ENCODE measurements at regions not wholly inside any gene's neighbourhood (a gene's known extent, or its start where the extent isn't known, plus 50 kb on each side); places are given as distances from the start of the nearest gene placed in this dataset.
"Not testable (repeated sequence)": the region's sequence is repeated elsewhere in the genome, so short reads cannot be mapped to it uniquely, and the experiment has no call there.

GRCh38 chr7:76895696-76896095 is 136.5 kb downstream of the SPDYE17 start:
- H3K9me3 ChIP-seq (ENCODE audit: control insufficient read depth, insufficient read depth, low read length); H3K36me3 ChIP-seq (ENCODE audit: insufficient read depth, low read length); H3K4me1 ChIP-seq (ENCODE audit: insufficient read depth, low read length); H3K9ac ChIP-seq (ENCODE audit: low read depth, low read length): not testable (repeated sequence)

DNA sequence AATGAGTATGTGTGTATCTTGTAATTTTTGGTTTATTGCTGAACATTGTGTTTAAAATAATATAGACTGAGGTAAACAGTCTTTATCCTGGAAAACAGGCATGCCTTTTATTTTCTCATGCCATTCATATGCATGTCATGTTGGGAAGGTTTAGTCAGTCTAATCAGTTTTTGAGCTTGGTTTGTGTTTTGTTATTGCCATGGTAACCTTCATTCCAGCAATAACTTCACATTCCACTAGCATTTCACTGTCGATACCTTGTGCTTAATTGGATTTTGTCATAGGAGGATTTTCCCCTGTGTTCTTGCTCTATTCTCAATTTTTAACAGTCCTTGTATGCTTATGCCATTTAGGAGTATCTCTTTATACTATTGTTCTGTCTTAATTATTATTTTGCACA is 140.4 kb downstream of the SPDYE17 start:
- not testable (repeated sequence) for H3K9ac ChIP-seq (ENCODE audit: low read depth, low read length); H3K9me3 ChIP-seq (ENCODE audit: control insufficient read depth, insufficient read depth, low read length); H3K36me3 ChIP-seq (ENCODE audit: insufficient read depth, low read length); H3K4me1 ChIP-seq (ENCODE audit: insufficient read depth, low read length)

- H3K9me3 ChIP-seq (ENCODE audit: control insufficient read depth, insufficient read depth, low read length); H3K9ac ChIP-seq (ENCODE audit: low read depth, low read length); H3K36me3 ChIP-seq (ENCODE audit: insufficient read depth, low read length); H3K4me1 ChIP-seq (ENCODE audit: insufficient read depth, low read length): not testable (repeated sequence)
Measured at GRCh38 chr7:76879733-76880288, 152.3 kb downstream of the SPDYE17 start.

- H3K36me3 ChIP-seq (ENCODE audit: insufficient read depth, low read length); H3K9me3 ChIP-seq (ENCODE audit: control insufficient read depth, insufficient read depth, low read length); H3K4me1 ChIP-seq (ENCODE audit: insufficient read depth, low read length); H3K9ac ChIP-seq (ENCODE audit: low read depth, low read length): not testable (repeated sequence)
Measured at GRCh38 chr7:76875760-76876159, 156.4 kb downstream of the SPDYE17 start.

GRCh38 chr7:76870504-76870808 is 161.7 kb downstream of the SPDYE17 start:
- not testable (repeated sequence) for H3K9me3 ChIP-seq (ENCODE audit: control insufficient read depth, insufficient read depth, low read length); H3K9ac ChIP-seq (ENCODE audit: low read depth, low read length); H3K4me1 ChIP-seq (ENCODE audit: insufficient read depth, low read length); H3K36me3 ChIP-seq (ENCODE audit: insufficient read depth, low read length)

DNA sequence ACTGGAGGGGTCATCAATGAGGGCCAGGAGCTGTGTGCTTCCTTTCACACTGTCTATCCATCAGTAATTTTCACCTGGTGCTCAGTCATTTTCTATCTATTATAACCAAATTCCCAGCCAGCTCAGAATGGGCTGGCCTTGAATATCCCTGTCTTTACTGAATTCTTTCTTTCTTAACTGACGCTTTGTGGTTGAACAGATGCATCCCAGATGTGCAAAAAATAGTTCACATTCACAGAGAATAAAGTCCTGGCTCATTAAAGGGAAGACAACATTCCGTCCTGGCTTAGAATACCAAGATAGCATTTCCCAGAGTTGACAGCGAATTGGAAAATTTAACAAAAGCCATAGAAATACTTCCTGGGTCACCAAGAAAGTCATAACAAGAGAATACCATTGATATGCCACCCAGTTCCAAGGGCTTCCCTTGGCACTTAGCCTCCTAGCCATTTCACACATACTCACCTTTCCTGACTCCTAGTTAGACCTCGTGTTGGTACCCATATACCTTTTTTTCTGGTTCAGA is 164.7 kb downstream of the SPDYE17 start:
- H3K9me3 ChIP-seq (ENCODE audit: control insufficient read depth, insufficient read depth, low read length); H3K36me3 ChIP-seq (ENCODE audit: insufficient read depth, low read length); H3K4me1 ChIP-seq (ENCODE audit: insufficient read depth, low read length); H3K9ac ChIP-seq (ENCODE audit: low read depth, low read length): not testable (repeated sequence)

DNA sequence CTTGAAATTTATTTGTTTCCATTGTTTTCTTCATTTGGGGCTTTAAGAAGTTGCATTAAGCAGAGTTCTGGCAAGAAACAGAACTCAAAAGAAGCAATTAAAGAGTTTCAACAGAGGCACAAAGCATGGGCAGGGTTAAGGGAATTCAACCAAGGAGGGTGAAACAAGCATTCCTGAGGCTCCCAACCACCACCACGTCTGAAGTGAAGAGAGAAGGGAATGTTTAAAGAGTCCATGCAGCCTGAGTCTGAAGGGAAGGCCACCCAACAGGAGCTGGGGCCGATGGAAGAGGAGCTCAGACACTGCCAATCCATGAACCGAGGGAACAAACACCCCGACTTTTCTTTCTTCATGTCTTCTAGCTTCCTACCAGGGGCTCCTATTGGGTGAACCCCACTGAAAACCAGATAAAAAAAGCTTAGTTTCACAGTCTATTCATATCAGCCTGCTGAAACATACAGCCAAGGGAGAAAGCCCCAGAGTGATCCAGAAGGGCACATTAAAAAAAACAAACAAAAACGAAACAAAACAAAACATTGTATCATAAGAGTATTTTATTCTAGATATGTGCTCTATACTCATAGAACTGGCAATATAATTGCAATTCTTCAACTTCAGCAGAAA is 168.9 kb downstream of the SPDYE17 start:
- H3K4me1 ChIP-seq (ENCODE audit: insufficient read depth, low read length); H3K9ac ChIP-seq (ENCODE audit: low read depth, low read length); H3K9me3 ChIP-seq (ENCODE audit: control insufficient read depth, insufficient read depth, low read length); H3K36me3 ChIP-seq (ENCODE audit: insufficient read depth, low read length): not testable (repeated sequence)

DNA sequence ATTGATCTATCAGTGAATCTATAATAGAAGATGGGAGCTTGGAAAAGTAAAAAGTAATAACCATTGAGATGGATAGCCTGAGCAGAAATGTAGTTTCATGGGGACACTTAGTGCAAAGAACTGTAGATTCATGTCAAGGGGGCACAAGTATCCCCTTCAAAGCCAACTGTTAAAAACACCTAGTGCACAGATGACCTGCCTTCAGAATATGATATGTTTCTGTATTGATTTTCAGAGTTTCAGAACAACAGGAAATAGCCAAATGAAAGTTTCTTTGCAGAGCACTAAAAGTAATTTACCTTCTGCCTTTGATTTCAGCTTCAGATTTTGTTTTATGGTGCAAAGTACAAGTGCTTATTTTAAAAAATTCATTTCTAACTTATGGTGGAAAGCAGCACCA is 169.9 kb downstream of the SPDYE17 start:
- H3K9me3 ChIP-seq (ENCODE audit: control insufficient read depth, insufficient read depth, low read length); H3K36me3 ChIP-seq (ENCODE audit: insufficient read depth, low read length); H3K9ac ChIP-seq (ENCODE audit: low read depth, low read length); H3K4me1 ChIP-seq (ENCODE audit: insufficient read depth, low read length): not testable (repeated sequence)

DNA sequence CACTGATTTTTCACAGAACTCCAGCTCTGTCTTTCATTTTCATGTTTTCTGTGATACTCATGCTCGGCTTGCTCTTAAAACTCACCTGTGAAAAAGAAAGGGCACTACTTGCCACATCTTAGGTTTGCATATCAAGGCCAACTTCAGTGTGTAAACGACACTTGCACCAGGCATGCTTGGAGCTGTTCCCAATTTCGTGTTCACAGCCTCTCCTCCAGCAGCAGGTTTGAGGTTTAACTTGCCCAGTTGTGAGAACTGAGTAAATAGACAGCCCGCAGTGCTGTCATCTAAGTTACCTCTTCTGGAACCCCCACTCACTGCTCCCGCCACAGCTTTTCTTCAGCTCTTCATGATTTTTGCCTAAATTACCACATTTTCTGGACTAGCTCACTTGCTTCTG is 172.2 kb downstream of the SPDYE17 start:
- H3K9me3 ChIP-seq (ENCODE audit: control insufficient read depth, insufficient read depth, low read length); H3K9ac ChIP-seq (ENCODE audit: low read depth, low read length); H3K4me1 ChIP-seq (ENCODE audit: insufficient read depth, low read length); H3K36me3 ChIP-seq (ENCODE audit: insufficient read depth, low read length): not testable (repeated sequence)

DNA sequence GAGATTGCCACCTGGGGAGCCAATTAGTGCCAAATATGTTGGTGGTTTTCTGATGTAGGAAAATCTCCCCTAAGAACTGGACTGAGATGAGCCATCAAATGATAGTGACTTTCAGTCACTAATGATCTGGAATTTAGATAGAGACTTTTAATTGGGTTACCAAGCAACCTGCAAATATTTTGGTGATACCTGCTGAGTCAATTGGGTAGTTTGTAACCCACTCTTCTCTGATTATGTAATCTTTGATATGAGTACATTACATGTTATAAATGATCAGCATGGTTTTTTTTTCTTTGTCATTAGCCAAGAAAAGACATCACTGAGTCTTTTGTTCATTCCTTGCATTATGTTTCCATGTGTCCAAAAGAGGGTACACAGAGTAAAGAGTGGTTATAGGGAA is 177.5 kb downstream of the SPDYE17 start:
- not testable (repeated sequence) for H3K9ac ChIP-seq (ENCODE audit: low read depth, low read length)

DNA sequence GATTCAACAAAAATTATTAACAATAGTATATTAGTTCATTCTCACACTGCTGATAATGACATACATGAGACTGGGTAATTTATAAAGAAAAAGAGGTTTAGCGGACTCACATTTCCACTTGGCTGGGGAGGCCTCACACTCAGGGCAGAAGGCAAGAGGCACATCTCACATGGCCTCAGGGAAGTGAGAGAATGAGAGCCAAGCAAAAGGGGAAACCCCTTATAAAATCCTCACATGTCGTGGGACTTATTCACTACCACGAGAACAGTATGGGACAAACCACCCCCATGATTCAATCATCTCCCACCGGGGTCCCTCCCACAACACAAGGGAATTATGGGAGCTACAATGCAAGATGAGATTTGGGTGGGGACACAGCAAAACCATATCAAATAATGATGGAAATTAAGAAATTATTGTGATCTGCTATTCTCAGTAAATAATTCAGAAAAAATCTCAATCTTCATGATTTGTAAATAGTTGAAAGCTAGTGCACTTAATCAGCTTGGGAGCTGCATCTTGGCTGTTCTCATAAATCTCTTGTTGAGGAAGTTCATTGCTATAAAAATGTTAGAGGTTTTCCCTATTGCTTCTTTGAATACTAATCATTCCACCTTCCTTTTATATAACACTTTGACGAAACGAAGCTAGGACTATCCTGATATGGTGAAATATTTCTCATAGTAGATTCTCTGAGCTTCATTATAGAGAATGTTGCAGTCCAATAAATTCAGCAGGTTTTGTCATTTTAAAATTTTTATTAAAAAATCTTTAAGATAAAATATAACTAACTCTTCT is 179.2 kb downstream of the SPDYE17 start:
- not testable (repeated sequence) for H3K9ac ChIP-seq (ENCODE audit: low read depth, low read length); H3K9me3 ChIP-seq (ENCODE audit: control insufficient read depth, insufficient read depth, low read length); H3K4me1 ChIP-seq (ENCODE audit: insufficient read depth, low read length); H3K36me3 ChIP-seq (ENCODE audit: insufficient read depth, low read length)

More for the DNA sequence above, 177.5 kb downstream of the SPDYE17 start:
- H3K9me3 ChIP-seq (ENCODE audit: control insufficient read depth, insufficient read depth, low read length); H3K4me1 ChIP-seq (ENCODE audit: insufficient read depth, low read length); H3K36me3 ChIP-seq (ENCODE audit: insufficient read depth, low read length): not testable (repeated sequence)

- not testable (repeated sequence) for H3K36me3 ChIP-seq (ENCODE audit: insufficient read depth, low read length); H3K9me3 ChIP-seq (ENCODE audit: control insufficient read depth, insufficient read depth, low read length); H3K4me1 ChIP-seq (ENCODE audit: insufficient read depth, low read length)
Measured at GRCh38 chr7:76852362-76852761, 179.8 kb downstream of the SPDYE17 start.

DNA sequence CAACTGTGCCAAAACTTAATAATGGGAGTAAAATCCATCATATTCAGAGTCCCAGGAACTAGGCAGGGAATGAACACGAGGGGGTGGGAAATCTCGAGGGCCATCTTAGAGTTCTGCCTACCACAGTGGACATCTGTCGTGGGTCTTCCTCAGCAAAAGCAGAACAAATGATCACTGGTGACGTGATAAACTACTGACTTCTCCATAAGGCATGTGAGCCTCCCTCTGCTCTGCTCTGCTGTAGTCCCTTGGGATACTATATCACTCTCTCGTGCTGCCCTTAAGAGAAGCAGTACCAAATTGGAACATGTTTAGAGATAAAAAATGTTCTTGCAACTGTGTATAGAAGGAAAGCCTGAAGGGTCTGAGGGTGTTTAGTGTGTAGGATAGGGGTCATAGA is 180.5 kb downstream of the SPDYE17 start:
- not testable (repeated sequence) for H3K4me1 ChIP-seq (ENCODE audit: insufficient read depth, low read length); H3K9me3 ChIP-seq (ENCODE audit: control insufficient read depth, insufficient read depth, low read length); H3K9ac ChIP-seq (ENCODE audit: low read depth, low read length); H3K36me3 ChIP-seq (ENCODE audit: insufficient read depth, low read length)

More at GRCh38 chr7:76852362-76852761, 179.8 kb downstream of the SPDYE17 start:
- H3K9ac ChIP-seq (ENCODE audit: low read depth, low read length), result not testable (repeated sequence)

GRCh38 chr7:76849887-76850563 is 182.1 kb downstream of the SPDYE17 start:
- not testable (repeated sequence) for H3K9me3 ChIP-seq (ENCODE audit: control insufficient read depth, insufficient read depth, low read length); H3K36me3 ChIP-seq (ENCODE audit: insufficient read depth, low read length); H3K4me1 ChIP-seq (ENCODE audit: insufficient read depth, low read length); H3K9ac ChIP-seq (ENCODE audit: low read depth, low read length)

- H3K9me3 ChIP-seq (ENCODE audit: control insufficient read depth, insufficient read depth, low read length); H3K4me1 ChIP-seq (ENCODE audit: insufficient read depth, low read length); H3K36me3 ChIP-seq (ENCODE audit: insufficient read depth, low read length); H3K9ac ChIP-seq (ENCODE audit: low read depth, low read length): not testable (repeated sequence)
Measured at GRCh38 chr7:76839879-76840278, 192.3 kb downstream of the SPDYE17 start.
